IMR-90 (cell line): ENCODE measurements at regions not wholly inside any gene's neighbourhood (a gene's known extent, or its start where the extent isn't known, plus 50 kb on each side); places are given as distances from the start of the nearest gene placed in this dataset.

Experiments
- ATAC-seq: fragments of 200-7000 bp; cut with Tn5 transposase; 2 replicates; pipeline ENCODE4 v1.9.1; 2020; ENCODE audit warnings: low read depth, mild to moderate bottlenecking, moderate library complexity
- BruUV-seq: library from RNA; stranded (reverse); fragments of 400-500 nt; replicated peaks from 2 replicates; lab custom pipeline; 2021; lab: Mats Ljungman, UMichigan
- CTCF ChIA-PET: fragments of 300-600 bp; formaldehyde crosslinking; extraction: SDS; loops from one replicate; lab custom pipeline; 2021; ENCODE audit warnings: antibody characterized with exemption; lab: Yijun Ruan, JAX
- POLR2A ChIA-PET: fragments of 300-600 bp; sonication (Branson Sonifier 250); formaldehyde crosslinking; loops from one replicate; lab custom pipeline; 2022; ENCODE audit warnings: antibody characterized with exemption; ENCODE audit not compliant: unreplicated experiment; lab: Charles Lee
- DNase-seq: peaks from one replicate; pipeline ENCODE4 v3.0.0; 2013
- H2AFZ ChIP-seq: replicated peaks from 2 replicates; pipeline ENCODE3; 2013; ENCODE audit warnings: low read length, mild to moderate bottlenecking; ENCODE audit not compliant: poor library complexity
- H2AK5ac ChIP-seq: 2 replicates; pipeline ENCODE4 v1.6.1; 2013; ENCODE audit warnings: low read depth, low read length, inconsistent platforms
- H2AK9ac ChIP-seq: replicated peaks from 2 replicates; pipeline ENCODE3; 2013; ENCODE audit warnings: mild to moderate bottlenecking, low read depth, low read length, moderate library complexity; ENCODE audit not compliant: poor library complexity
- H2BK120ac ChIP-seq: 2 replicates; pipeline ENCODE4 v1.6.1; 2013; ENCODE audit warnings: low read depth, low read length, inconsistent platforms
- H2BK15ac ChIP-seq: 3 replicates; pipeline ENCODE4 v1.6.1; 2013; ENCODE audit warnings: low read depth, low read length, inconsistent platforms
- H2BK20ac ChIP-seq: 2 replicates; pipeline ENCODE4 v1.6.1; 2013; ENCODE audit warnings: low read depth, mild to moderate bottlenecking, inconsistent platforms, low read length, moderate library complexity
- H2BK5ac ChIP-seq: 2 replicates; pipeline ENCODE4 v1.6.1; 2013; ENCODE audit warnings: mild to moderate bottlenecking, low read depth, low read length, inconsistent platforms; ENCODE audit not compliant: poor library complexity, severe bottlenecking
- H3K14ac ChIP-seq: replicated peaks from 2 replicates; pipeline ENCODE4 v1.6.1; 2013; ENCODE audit warnings: low read depth, low read length, inconsistent platforms
- H3K18ac ChIP-seq: 2 replicates; pipeline ENCODE4 v1.6.1; 2013; ENCODE audit warnings: low read depth, low read length, control low read depth
- H3K23ac ChIP-seq: 2 replicates; pipeline ENCODE4 v1.6.1; 2013; ENCODE audit warnings: low read depth, low read length, inconsistent platforms
- H3K27ac ChIP-seq: 2 replicates; pipeline ENCODE4 v1.5.1; 2013; ENCODE audit warnings: mild to moderate bottlenecking, control low read depth, low read length; ENCODE audit not compliant: insufficient read depth
- H3K27me3 ChIP-seq: 2 replicates; pipeline ENCODE4 v1.6.1; 2013; ENCODE audit warnings: low read length; ENCODE audit not compliant: control insufficient read depth, insufficient read depth
- H3K36me3 ChIP-seq: 2 replicates; pipeline ENCODE4 v1.6.1; 2013; ENCODE audit warnings: low read length, mixed read lengths; ENCODE audit not compliant: control insufficient read depth, insufficient read depth
- H3K4ac ChIP-seq: 2 replicates; pipeline ENCODE4 v1.6.1; 2013; ENCODE audit warnings: low read depth, low read length, inconsistent platforms
- H3K4me1 ChIP-seq: 2 replicates; pipeline ENCODE4 v1.6.1; 2013; ENCODE audit warnings: low read length, mixed read lengths; ENCODE audit not compliant: control insufficient read depth, insufficient read depth
- H3K4me2 ChIP-seq: 2 replicates; pipeline ENCODE4 v1.6.1; 2013; ENCODE audit warnings: low read depth, mild to moderate bottlenecking, control low read depth, low read length, moderate library complexity
- H3K4me3 ChIP-seq: 2 replicates; pipeline ENCODE4 v1.5.1; 2013; ENCODE audit warnings: low read depth, mild to moderate bottlenecking, control low read depth, low read length, moderate library complexity; ENCODE audit not compliant: insufficient read depth
- H3K56ac ChIP-seq: 2 replicates; pipeline ENCODE4 v1.6.1; 2013; ENCODE audit warnings: low read length, inconsistent platforms; ENCODE audit not compliant: insufficient read depth; ENCODE audit errors: extremely low read depth
- H3K79me1 ChIP-seq, 2 experiments: 2 replicates each; pipeline ENCODE4 v1.6.1; 2013; ENCODE audit warnings: low read length in 2 of 2, inconsistent platforms in 1 of 2, low read depth in 1 of 2
- H3K9ac ChIP-seq: 2 replicates; pipeline ENCODE4 v1.6.1; 2013; ENCODE audit warnings: low read depth, low read length, control low read depth
- H3K9me1 ChIP-seq: 2 replicates; pipeline ENCODE4 v1.6.1; 2013; ENCODE audit warnings: low read length, inconsistent platforms; ENCODE audit not compliant: insufficient read depth
- H3K9me3 ChIP-seq: 2 replicates; pipeline ENCODE4 v1.6.1; 2013; ENCODE audit warnings: low read length; ENCODE audit not compliant: control insufficient read depth, insufficient read depth
- H4K20me1 ChIP-seq: 2 replicates; pipeline ENCODE4 v1.6.1; 2013; ENCODE audit warnings: low read length, inconsistent platforms; ENCODE audit not compliant: insufficient read depth
- H4K5ac ChIP-seq: 2 replicates; pipeline ENCODE4 v1.6.1; 2013; ENCODE audit warnings: mild to moderate bottlenecking, low read depth, low read length, control low read depth
- H4K8ac ChIP-seq, 2 experiments: 2 replicates each; pipeline ENCODE4 v1.6.1; 2013; ENCODE audit warnings: low read depth in 2 of 2, low read length in 2 of 2, control low read depth in 1 of 2, inconsistent platforms in 1 of 2
- H4K91ac ChIP-seq: 2 replicates; pipeline ENCODE4 v1.6.1; 2013; ENCODE audit warnings: low read depth, low read length, inconsistent platforms; ENCODE audit not compliant: insufficient read depth
- BHLHE40 ChIP-seq: fragments of 150-350 bp; IDR thresholded peaks from 2 replicates; pipeline ENCODE4 v1.6.1; 2016; ENCODE audit warnings: mild to moderate bottlenecking, low read depth, low read length
- CEBPB ChIP-seq: IDR thresholded peaks from 2 replicates; pipeline ENCODE4 v1.6.1; 2012; ENCODE audit warnings: low read depth, low read length, improper control_type of control experiment
- CTCF ChIP-seq: conservative IDR thresholded peaks from 2 replicates; pipeline ENCODE4 v1.5.1; 2012; ENCODE audit warnings: mild to moderate bottlenecking, low read depth, low read length, improper control_type of control experiment
- ELK1 ChIP-seq: fragments of 150-350 bp; IDR thresholded peaks from 2 replicates; pipeline ENCODE4 v1.6.1; 2016; ENCODE audit warnings: low read depth, mild to moderate bottlenecking, low read length, moderate library complexity, borderline replicate concordance
- FOS ChIP-seq: fragments of 150-350 bp; IDR thresholded peaks from 2 replicates; pipeline ENCODE4 v1.6.1; 2016; ENCODE audit warnings: low read depth, low read length
- MAFK ChIP-seq: IDR thresholded peaks from 2 replicates; pipeline ENCODE4 v1.6.1; 2012; ENCODE audit warnings: low read depth, low read length, improper control_type of control experiment
- MAZ ChIP-seq: IDR thresholded peaks from 2 replicates; pipeline ENCODE4 v1.6.1; 2012; ENCODE audit warnings: low read depth, mild to moderate bottlenecking, low read length, improper control_type of control experiment, moderate library complexity, borderline replicate concordance
- MXI1 ChIP-seq: IDR thresholded peaks from 2 replicates; pipeline ENCODE4 v1.6.1; 2012; ENCODE audit warnings: low read depth, mild to moderate bottlenecking, low read length, moderate library complexity, borderline replicate concordance
- NFE2L2 ChIP-seq: fragments of 150-350 bp; IDR thresholded peaks from 2 replicates; pipeline ENCODE4 v1.6.1; 2016; ENCODE audit warnings: low read depth, mild to moderate bottlenecking, low read length
- POLR2A ChIP-seq: IDR thresholded peaks from 2 replicates; pipeline ENCODE4 v1.6.1; 2012; ENCODE audit warnings: mild to moderate bottlenecking, low read depth, low read length
- RCOR1 ChIP-seq: IDR thresholded peaks from 2 replicates; pipeline ENCODE4 v1.6.1; 2012; ENCODE audit warnings: mild to moderate bottlenecking, low read length, improper control_type of control experiment; ENCODE audit not compliant: insufficient replicate concordance
- RFX5 ChIP-seq: IDR thresholded peaks from 2 replicates; pipeline ENCODE4 v1.8.0; 2012; ENCODE audit warnings: low read depth, mild to moderate bottlenecking, low read length, moderate library complexity
- SMC3 ChIP-seq: fragments of 150-350 bp; IDR thresholded peaks from 2 replicates; pipeline ENCODE4 v1.6.1; 2016; ENCODE audit warnings: low read depth, mild to moderate bottlenecking, antibody characterized with exemption, low read length, moderate library complexity
- USF2 ChIP-seq: fragments of 150-350 bp; IDR thresholded peaks from 2 replicates; pipeline ENCODE4 v1.6.1; 2017; ENCODE audit warnings: mild to moderate bottlenecking, antibody characterized with exemption, low read length, low read depth
- WGBS, 2 experiments: methylation state at CpG; one replicate each; pipeline versions ENCODE4 v1.1.5 to v1.1.7; 2013; ENCODE audit warnings: missing lambda C conversion rate in 2 of 2; ENCODE audit not compliant: insufficient read length in 1 of 2; ENCODE audit errors: extremely low coverage in 2 of 2; 5-methylcytosine and 5-hydroxymethylcytosine counted together
- dilution Hi-C: fragments of 300-500 bp; cut with HindIII; formaldehyde crosslinking; loops from one replicate; pipeline ENCODE4 v1.14.3; 2018; ENCODE audit warnings: low sequenced_read_pairs; ENCODE audit not compliant: unreplicated experiment
- in situ Hi-C: fragments of 300-500 bp; cut with MboI; formaldehyde crosslinking; loops from 3 replicates; pipeline ENCODE4 v1.14.3; 2019; ENCODE audit warnings: low sequenced_read_pairs, inconsistent platforms, mixed read lengths
- intact Hi-C: fragments of 100-400 bp; cut with micrococcal nuclease; formaldehyde crosslinking; loops from 2 replicates; pipeline ENCODE4 v1.10.0; 2022

- Histone ChIP-seq H3K27me3 (no peaks in the 10 kb centered on the region), H3K56ac (no peak overlapping the region), H3K14ac (peak overlapping the region; percentile 85), H4K91ac (peak overlapping the region; percentile 83), H2BK120ac (peak overlapping the region; percentile 91), H2AK5ac (peak overlapping the region; percentile 96), H4K8ac (peak overlapping the region; percentile 24 to 85; a peak in 3 of 4 replicates), H2BK15ac (peak overlapping the region; percentile 83; the same call in 2 of the 3 replicates), H3K79me1 (0 out of 4 replicates have a peak, but pooled peaks cover 0 to 8% of the 10 kb centered on the region in 2 experiments), H3K36me3 (no peaks in the 10 kb centered on the region), H3K27ac (peak overlapping the region; percentile 29), H3K4me3 (no peak overlapping the region), H2AFZ (peak overlapping the region; percentile 73), H2BK20ac (peak overlapping the region; percentile 27; the same call in 1 of the 2 replicates), H3K23ac (0 out of 2 replicates have a peak overlapping the region, but pooled peaks have one; percentile 2), H3K9me1 (peaks cover 49% of the 10 kb centered on the region), H4K20me1 (no peaks in the 10 kb centered on the region), H2BK5ac (peak overlapping the region; percentile 3), H3K9ac (no peak overlapping the region; the same call in 1 of the 2 replicates), H3K4ac (peak overlapping the region; percentile 92), H4K5ac (peak overlapping the region; percentile 26; the same call in 1 of the 2 replicates), H3K9me3 (no peaks in the 10 kb centered on the region), H3K18ac (peak overlapping the region; percentile 30; the same call in 1 of the 2 replicates), H2AK9ac (peak overlapping the region; percentile 85), H3K4me1 (peaks cover 48% of the 10 kb centered on the region), H3K4me2 (no peak overlapping the region)
- DNase-seq (peak; percentile 62), ATAC-seq (no peak)
- intact Hi-C loops (no loop called here), in situ Hi-C loops (no loop called here), dilution Hi-C loops (no loop called here)
- CTCF ChIA-PET = no interaction called here
- BruUV-seq = no TSS peak
- WGBS, 2 experiments = 57% methylated on average over 4 of the region's 6 CpGs; no CpG with 5 or more reads in 1 of the 2 experiments
- POLR2A ChIA-PET = no interaction called here
- no peak for TF ChIP-seq MAZ
- TF ChIP-seq FOS = no peak
- peak; percentile 23 for TF ChIP-seq RCOR1
- TF ChIP-seq RFX5 = no peak
- no peak for TF ChIP-seq CTCF
- no peak for TF ChIP-seq USF2
- TF ChIP-seq MXI1 = no peak
- TF ChIP-seq BHLHE40 = no peak
- no peak for TF ChIP-seq ELK1
- no peak for TF ChIP-seq NFE2L2
- TF ChIP-seq SMC3 = no peak
- no peak for TF ChIP-seq POLR2A
- TF ChIP-seq MAFK = no peak
- peak; percentile 9; the same call in 1 of the 2 replicates for TF ChIP-seq CEBPB
Observed at GRCh38 chr6:44049163-44049988, 77.9 kb downstream of the MRPL14 start.
